HG02623 (cell line): ENCODE measurements at regions not wholly inside any gene's neighbourhood (a gene's known extent, or its start where the extent isn't known, plus 50 kb on each side); places are given as distances from the start of the nearest gene placed in this dataset.

Experiments
- ATAC-seq: cut with Tn5 transposase; IDR thresholded peaks from one replicate; pipeline ENCODE4 v1.9.1; 2021; ENCODE audit warnings: moderate library complexity; ENCODE audit not compliant: unreplicated experiment

GRCh38 chr18:39991696-39992265, 1963.3 kb upstream of the PIK3C3 start:
- no peak for ATAC-seq

DNA sequence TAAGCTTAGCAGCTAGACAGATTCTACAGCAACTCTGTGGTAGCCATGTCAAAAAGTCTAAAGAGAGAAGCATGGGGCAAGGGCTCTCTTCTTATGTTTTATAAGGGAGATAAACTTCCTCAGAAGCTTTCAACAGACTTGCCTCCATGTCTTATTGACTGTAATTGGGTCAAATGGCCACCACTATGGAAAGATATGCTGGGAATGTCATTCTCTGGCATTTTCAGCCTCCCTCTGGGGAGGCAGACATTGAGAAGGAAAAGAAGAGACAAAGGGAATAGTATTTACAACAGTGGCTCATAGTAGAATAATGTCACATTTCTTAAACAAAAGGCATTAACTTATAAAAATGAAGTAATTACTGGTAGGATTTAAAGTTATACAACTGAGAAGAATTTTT, 1964.5 kb upstream of the PIK3C3 start:
- no peak for ATAC-seq

DNA sequence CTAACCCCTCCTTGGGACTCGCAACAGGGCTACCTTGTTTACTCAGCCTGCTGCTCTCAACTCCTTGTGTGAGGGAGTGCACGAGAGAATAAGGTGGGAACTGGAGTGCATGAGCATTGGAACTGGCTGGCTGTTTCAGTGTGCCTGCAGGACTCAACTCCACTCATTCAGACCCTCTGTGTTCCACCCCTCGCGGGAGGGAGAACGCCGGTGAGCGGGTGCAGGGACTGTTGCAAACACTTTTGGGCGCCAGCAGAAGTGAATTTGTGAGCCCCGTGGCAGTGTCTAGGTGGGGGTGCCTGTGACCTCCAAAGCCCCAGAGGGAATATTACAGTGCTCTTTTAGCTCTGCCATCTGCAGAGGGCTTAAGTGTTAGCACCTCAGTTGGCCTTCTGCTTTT, 1978.3 kb upstream of the PIK3C3 start:
- ATAC-seq = no peak

DNA sequence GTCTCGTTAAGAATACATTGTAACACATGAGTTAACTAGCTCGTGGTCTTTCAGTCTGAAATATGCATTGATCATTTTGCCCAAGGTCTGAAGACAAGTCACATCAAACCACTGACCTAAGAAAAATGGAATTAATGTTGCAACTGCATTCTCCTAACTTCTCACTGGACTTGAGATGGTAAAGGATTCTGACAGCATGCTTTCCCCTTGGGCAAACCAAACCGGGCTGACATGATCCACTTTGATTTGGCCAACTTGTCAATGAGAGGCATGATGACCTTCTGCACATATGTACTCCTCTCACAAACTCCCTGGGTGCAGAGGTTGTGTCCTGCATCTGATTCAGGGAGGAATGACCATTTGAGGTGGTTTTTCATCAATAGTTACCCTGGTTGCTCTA, 1982.5 kb upstream of the PIK3C3 start:
- no peak for ATAC-seq

DNA sequence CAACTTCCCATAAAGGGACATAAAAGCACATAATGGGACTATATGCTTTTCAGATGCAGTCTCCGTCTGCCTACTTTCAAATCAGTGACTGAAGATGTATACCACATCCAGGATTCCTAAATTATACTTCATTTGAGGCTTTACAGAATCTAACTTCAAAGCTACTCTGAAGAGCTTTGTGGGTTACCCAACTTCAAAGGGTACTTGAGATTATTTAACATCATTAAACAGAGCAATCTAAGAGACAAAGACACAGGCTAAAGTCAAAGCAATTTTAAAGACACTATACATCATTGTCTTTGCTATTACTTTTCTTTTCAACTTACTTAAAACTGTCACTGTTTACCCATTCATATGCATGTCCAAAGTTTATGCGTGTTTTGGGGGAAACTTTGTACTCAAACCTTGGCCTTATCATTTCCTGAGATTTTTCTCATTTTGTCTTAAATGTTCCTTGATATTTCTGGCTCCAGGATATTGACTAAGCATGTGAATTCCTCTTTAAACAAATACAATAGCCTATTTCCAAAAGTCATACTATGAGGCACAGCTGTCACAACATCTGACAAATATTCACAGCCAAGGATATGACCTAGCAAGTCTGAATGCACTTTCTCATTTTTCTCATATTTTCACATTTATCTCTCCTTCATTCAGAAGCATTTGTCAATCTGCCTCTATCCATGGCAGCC, 1985.1 kb upstream of the PIK3C3 start:
- ATAC-seq = no peak

GRCh38 chr18:39966275-39966674, 1988.8 kb upstream of the PIK3C3 start:
- ATAC-seq = no peak

GRCh38 chr18:39962546-39962945, 1992.5 kb upstream of the PIK3C3 start:
- ATAC-seq = no peak

DNA sequence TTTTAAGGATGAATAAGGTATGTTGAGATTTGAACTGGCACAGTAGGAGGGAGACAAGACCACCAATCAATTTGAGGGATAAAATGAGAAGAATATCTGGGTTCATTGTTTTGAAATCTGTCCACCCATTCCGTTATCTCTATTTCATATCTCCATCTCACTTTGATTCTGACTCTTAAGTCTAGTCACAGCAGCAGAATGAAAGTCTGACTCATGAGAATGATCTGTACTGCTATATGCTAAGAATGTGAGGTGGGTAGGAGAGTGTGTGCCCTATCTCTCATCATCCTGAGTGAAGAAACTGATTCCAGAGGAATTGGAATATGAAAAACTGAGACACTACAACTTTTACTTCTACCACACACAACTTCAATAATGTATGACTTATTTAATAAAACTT, 1994.5 kb upstream of the PIK3C3 start:
- no peak for ATAC-seq

- no peak for ATAC-seq
These were observed 1995.2 kb upstream of the PIK3C3 start for GRCh38 chr18:39959839-39960238.

DNA sequence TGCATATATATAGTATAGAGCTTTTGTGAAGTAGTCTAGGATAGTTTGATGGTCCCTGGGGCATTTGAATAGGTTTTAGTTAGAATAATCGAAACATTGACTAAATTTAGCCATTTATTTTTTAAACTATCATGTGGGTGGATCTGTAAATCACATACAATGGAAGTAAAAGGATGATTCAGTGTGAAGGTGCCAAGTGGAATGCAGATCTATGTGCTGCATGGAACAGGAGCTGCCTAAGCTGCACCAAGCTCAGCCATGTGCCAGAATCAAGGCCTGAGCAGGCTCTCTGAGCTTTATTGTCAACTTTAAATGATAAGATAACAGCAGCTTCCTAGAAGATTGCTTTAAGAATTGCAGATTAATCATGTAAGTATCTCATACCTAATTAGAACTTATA, 1996.2 kb upstream of the PIK3C3 start:
- ATAC-seq = no peak

DNA sequence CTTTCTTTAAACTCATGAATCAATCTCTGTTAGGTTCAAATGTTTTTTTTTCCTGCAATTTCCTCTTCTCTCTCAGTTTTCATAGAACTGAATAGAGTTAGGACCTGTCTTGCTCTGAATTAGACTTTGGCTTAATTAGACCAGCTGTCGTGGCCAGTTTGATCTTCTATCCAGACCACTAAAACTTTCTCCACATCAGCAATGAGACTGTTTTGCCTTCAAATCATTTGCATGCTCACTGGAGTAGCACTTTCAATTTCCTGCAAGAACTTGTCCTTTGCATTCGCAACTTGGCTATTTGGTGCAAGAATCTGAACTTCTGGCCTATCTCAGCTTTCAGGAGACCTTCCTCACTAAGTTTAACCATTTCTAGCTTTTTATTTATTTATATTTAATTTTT, 2002.2 kb upstream of the PIK3C3 start:
- no peak for ATAC-seq

- ATAC-seq = no peak
These were observed 2003.8 kb upstream of the PIK3C3 start for GRCh38 chr18:39951142-39951720.

DNA sequence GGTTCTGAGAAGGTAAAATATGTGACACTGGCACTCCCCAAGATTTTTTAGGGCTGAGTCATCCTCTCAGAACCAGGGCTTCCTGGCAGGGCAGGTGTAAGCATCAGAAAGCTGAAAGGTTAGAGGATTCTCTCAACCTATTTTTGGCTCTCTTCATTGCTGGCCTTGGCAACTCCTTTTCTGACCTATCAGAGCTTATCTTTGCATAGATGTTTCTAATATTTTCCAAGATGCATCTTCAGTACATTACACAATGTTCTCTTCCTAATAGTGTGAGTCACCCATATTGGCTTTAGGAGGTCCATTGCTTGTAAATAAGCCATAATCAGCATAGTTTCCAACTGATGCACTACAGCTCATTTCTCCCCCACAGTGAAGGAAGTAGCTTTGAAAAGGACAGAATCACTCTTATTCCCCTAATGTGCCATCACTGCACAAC, 2008.4 kb upstream of the PIK3C3 start:
- no peak for ATAC-seq

DNA sequence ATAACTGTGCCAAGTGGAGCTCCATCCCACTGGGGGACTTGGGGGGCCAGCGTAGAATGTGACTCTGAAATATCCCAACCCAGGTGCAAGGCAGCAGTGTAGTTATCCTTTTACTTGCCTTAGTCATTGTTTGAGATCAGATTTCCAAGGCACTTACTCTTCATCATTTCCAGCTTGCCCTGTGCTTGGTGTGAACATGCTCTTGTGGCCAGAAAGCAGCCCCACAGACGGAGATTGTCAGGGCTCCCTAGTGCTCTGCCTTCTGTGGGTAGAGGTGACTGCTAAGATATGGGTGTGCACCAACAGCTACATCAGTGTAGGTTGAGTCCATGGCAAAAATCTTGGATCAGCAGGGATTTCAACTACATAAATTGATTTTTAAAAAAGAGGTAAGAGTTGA, 2010.0 kb upstream of the PIK3C3 start:
- ATAC-seq = no peak

- no peak for ATAC-seq
These were observed 2012.3 kb upstream of the PIK3C3 start for GRCh38 chr18:39942702-39943101.

DNA sequence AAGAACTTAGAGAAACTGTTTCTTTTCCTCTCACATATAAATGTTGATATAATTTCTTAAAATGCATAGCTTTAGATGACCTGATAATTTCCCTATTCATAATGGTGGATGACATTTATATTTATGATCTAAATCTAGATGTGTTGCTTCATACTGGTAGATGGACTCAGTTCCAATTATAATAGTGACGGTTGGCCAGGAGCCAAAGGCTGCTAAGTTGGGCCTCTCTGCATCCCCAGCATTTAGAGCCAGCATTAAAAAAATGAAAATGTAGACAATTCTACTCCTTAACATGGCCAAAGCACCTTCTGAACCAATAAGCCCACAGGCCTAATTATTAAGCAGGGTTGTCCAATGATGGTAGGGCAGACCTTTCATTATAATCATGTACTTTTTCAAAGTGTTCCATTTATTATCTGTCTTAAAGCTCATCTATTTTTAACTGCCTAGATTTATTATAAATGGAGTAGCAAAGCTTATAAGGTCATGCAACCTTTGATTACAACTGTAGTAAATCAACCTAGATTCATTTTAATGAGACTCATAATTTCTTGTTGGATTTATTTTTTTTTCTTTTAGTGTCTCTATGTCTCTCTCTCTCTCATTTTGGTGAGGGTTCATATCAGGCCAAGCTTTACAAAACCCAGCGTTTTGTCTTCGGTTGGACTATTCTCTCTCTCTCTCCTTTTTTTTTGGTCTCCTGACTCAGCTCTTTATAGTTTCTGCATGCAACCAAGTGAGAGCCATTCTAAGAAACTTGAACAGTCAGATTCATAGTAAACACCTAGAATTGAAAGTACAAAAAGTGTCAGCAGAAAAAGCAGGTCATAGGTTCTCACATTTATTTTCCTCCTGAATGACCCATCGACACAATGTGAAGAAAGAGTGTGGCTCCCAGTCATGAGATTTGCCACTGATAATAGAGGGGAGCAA, 2016.1 kb upstream of the PIK3C3 start:
- no peak for ATAC-seq

GRCh38 chr18:39935598-39935997, 2019.4 kb upstream of the PIK3C3 start:
- no peak for ATAC-seq

GRCh38 chr18:39918847-39919246, 2036.2 kb upstream of the PIK3C3 start:
- no peak for ATAC-seq

GRCh38 chr18:39913672-39914366, 2041.2 kb upstream of the PIK3C3 start:
- ATAC-seq = no peak

- no peak for ATAC-seq
These were observed 2043.3 kb upstream of the PIK3C3 start for GRCh38 chr18:39911716-39912115.

DNA sequence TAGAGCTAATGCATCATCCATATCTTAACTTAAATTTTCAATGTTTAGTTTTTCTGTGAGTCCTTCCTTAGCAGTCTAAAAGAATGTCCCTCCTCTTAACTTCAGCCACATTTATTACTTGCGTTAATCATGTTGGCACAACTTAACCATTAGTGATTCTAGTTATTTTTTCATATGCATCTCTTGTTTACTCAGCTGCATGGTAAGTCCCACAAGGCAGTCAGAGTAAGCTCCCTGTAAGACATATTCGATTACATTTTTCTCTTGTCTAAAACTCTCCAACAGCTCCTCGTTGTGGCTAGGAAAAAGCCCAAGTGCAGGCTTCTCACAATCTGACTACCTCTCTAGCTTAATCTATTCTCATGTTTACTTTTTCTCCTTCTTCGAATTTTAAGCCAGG, 2045.3 kb upstream of the PIK3C3 start:
- ATAC-seq = no peak
